ENCODE measurements at regions not wholly inside any gene's neighbourhood (a gene's known extent, or its start where the extent isn't known, plus 50 kb on each side); places are given as distances from the start of the nearest gene placed in this dataset.

GRCh38 chr14:71595441-71595840 is 336.8 kb upstream of the RGS6 start:
- TF ChIP-seq MYC (IDR thresholded peaks at IDR 0.05; ENCODE audit: low read depth, low read length) (no peak), CTCF (IDR thresholded peaks at IDR 0.05; ENCODE audit: low read depth, low read length) (no peak)

Measured in NB4 (cell line).